RWPE1 (cell line): ENCODE measurements at regions not wholly inside any gene's neighbourhood (a gene's known extent, or its start where the extent isn't known, plus 50 kb on each side); places are given as distances from the start of the nearest gene placed in this dataset.

Source experiments
- CTCF ChIA-PET: fragments of 350-600 bp; sonication (Branson Sonifier 250); formaldehyde crosslinking; extraction: SDS; loops from one replicate; lab custom pipeline; 2021; lab: Yijun Ruan, JAX
- POLR2A ChIA-PET: fragments of 400-600 bp; formaldehyde crosslinking; extraction: SDS; loops from one replicate; lab custom pipeline; 2020; ENCODE audit warnings: antibody characterized with exemption; ENCODE audit not compliant: low non-redundant PET; lab: Yijun Ruan, JAX
- DNase-seq: peaks from one replicate; pipeline ENCODE4 v3.0.0; 2012; ENCODE audit warnings: low spot score
- H3K27ac ChIP-seq: fragments of 450-650 bp; 2 replicates; pipeline ENCODE4 v1.5.1; 2017
- TF ChIP-seq, protein P1 (sequence below): fragments of 450-650 bp; conservative IDR thresholded peaks from 2 replicates; pipeline ENCODE4 v1.5.1; 2017; ENCODE audit warnings: low read depth, mild to moderate bottlenecking

DNA sequence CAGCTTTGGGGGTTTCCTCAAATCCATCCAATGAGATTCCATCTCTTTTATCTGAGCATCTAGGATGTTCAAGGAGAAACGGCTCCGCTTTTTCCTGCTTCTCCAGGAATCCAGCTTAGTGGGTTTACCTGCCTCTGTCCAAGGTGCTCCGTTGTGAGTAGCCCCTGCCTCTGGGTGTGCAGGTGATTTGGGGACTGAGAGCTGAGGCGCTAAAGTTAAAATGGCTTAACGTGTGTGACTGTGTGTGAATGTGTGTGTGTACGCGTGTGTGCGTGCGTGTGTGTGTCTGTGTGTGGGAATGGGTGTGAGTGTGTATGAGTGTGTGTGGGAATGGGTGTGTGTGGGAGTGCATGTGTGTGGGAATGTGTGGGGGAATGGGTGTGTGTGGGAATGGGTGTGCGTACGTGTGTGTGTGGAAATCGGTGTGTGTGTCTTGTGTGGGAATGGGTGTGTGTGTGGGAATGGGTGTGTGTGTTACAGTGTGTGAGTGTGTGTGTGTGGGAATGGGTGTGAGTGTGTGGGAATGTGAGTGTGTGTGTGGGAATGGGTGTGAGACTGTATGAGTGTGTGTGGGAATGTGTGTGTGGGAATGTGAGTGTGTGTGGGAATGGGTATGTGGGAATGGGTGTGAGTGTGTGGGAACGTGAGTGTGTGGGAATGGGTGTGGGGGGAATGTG is 90.2 kb upstream of the INSIG1 start:
- TF ChIP-seq, protein P1, sequence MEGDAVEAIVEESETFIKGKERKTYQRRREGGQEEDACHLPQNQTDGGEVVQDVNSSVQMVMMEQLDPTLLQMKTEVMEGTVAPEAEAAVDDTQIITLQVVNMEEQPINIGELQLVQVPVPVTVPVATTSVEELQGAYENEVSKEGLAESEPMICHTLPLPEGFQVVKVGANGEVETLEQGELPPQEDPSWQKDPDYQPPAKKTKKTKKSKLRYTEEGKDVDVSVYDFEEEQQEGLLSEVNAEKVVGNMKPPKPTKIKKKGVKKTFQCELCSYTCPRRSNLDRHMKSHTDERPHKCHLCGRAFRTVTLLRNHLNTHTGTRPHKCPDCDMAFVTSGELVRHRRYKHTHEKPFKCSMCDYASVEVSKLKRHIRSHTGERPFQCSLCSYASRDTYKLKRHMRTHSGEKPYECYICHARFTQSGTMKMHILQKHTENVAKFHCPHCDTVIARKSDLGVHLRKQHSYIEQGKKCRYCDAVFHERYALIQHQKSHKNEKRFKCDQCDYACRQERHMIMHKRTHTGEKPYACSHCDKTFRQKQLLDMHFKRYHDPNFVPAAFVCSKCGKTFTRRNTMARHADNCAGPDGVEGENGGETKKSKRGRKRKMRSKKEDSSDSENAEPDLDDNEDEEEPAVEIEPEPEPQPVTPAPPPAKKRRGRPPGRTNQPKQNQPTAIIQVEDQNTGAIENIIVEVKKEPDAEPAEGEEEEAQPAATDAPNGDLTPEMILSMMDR = no peak
- no peak for DNase-seq
- H3K27ac ChIP-seq = no peak overlapping the region
- ChIA-PET POLR2A (no interaction called here), CTCF (no interaction called here)

DNA sequence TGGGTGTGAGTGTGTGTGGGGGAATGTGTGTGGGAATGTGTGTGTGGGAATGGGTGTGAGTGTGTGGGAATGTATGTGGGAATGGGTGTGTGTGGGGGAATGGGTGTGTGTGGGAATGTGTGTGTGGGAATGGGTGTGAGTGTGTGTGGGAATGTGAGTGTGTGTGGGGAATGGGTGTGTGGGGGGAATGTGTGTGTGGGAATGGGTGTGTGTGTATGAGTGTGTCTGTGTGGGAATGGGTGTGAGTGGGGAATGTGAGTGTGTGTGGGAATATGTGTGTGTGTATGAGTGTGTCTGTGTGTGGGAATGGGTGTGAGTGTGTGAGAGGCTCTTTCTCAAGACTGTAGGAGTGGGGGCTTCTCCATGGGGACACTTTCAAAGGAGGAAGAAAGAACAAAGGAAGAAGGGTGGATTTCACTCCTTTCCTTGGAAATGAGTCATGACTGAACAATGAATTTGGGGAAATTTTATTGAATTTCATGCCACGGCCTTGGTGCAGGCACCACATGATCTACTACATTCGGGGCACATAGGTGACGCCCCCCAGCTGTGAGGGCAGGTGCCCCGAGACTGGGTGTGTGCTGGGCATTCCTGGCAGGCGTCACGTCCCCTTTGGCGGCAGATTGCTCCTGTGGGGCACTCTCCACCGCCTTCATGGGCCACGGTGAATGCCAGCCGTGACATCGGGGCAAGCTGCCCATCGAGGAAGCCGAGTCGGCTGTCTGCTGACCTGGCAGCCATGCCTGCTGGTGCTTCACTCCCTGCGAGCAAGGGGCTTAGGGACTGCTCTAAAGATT is 88.8 kb upstream of the INSIG1 start:
- DNase-seq = peak; percentile 32
- ChIA-PET CTCF (no interaction called here), POLR2A (no interaction called here)
- H3K27ac ChIP-seq = peak overlapping the region; percentile 63
- TF ChIP-seq, protein P1 = no peak

DNA sequence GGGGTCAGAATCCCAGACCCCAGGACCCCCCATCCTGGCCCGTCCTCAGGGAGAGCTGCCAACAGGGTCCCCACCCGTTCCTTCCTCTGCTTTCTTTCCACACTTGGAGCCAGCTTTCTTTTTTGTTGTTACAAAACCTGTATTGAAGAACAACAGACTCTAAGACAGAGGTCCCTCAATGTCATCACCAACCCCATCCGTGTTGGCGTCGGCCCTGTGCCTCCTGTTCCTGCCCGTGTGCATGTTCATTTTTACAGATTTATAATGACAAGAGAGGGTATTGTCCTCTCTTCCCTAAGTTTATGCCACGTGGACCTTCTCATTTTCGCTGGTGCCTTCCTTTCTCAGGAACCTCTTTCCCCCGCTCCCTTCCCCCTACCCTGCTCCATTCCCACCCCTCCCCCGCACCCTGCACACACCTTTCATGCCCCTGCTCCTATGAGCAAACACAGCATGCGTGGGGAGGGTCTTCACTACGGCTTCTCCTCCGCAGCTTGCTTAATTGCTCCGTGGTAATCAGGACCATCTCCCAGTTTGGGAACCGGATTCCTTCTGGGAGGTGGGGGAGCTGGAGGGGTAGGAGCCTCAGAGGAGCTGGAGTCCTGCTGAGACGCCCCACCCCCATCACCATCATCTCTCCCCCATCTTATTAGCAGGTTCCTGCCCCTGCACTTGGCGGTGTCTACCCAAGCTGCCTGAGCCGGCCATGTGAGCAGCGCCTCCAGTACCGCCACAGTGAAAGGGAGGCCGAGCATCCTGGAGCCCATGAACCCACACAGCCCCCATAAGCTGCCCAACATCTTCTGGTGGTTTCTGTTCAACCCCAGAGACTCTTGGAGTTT is 88.0 kb upstream of the INSIG1 start:
- ChIA-PET CTCF (interaction anchor here (0.6 kb wide), 1 partner anchor 87 kb away, joined by 4 read pairs; no protein-coding TSS in a partner anchor), POLR2A (no interaction called here)
- DNase-seq = no peak
- peak overlapping the region; percentile 63 for H3K27ac ChIP-seq
- TF ChIP-seq, protein P1 = no peak

DNA sequence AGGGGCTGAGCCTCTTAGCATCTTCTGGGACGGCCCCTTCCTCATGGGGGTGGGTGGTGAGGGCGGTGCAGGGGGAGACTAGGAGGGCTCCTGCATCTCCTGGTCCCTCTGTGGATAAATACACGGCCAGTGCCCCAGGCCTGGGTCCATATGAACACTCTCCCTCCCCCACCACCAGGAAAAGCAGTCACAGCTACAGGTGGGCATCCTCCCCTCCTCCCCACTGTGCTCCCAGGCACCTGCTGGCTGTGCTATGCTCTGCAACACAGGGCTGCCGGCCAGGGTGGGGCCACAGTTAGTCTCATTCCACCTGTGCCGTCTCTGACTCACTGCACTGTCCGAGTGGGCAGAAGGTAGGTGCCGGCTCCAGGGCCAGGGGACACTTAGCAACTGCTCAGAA is 87.3 kb upstream of the INSIG1 start:
- no peak for DNase-seq
- ChIA-PET CTCF (interaction anchor here (0.6 kb wide), 1 partner anchor 86 kb away, joined by 4 read pairs; no protein-coding TSS in a partner anchor), POLR2A (no interaction called here)
- H3K27ac ChIP-seq = no peak overlapping the region
- TF ChIP-seq, protein P1 = no peak

DNA sequence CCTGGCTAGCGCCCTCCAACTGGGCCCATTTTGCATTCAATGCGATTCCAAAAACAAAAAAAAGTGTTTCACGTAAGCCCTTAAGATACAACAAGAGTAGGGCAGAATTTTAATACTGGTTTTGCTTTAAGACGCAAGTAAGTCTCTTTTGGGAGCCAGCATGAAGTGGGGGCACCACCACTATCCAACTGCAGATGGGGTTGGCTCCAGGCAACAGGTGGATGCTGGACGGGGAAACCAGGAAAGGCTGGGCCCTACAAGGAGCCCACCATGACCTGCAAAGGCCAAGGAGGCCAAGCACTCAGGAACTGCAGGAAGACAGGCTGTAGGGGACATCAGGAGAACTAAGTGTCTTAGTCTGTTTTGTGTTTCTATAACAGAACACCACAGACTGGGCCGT is 86.5 kb upstream of the INSIG1 start:
- ChIA-PET POLR2A (no interaction called here), CTCF (no interaction called here)
- DNase-seq = no peak
- H3K27ac ChIP-seq = no peak overlapping the region
- TF ChIP-seq, protein P1 = no peak

DNA sequence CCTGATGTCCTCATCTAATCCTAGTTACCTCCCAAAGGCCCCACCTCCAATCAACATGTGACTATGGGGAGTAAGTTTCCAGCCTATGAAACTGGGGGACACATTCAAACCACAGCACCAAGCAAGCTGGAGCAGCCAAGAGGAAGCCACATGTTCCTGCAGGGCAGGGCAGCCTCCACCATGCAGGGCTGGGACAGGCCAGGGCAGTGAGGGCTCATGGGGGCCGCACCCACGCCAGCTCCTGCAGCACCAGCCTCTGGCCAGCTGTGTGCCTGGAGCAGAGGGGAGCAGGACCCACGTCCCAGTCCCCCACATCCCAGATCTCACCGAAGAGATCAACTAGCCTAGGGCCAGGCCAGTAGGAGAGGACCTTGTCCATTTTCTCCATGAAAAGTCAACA is 85.9 kb upstream of the INSIG1 start:
- POLR2A ChIA-PET = no interaction called here
- H3K27ac ChIP-seq = no peak overlapping the region
- TF ChIP-seq, protein P1 = no peak
- CTCF ChIA-PET = no interaction called here
- DNase-seq = no peak
